ENCODE measurements at regions not wholly inside any gene's neighbourhood (a gene's known extent, or its start where the extent isn't known, plus 50 kb on each side); places are given as distances from the start of the nearest gene placed in this dataset.
"Not testable (repeated sequence)": the region's sequence is repeated elsewhere in the genome, so short reads cannot be mapped to it uniquely, and the experiment has no call there.

GRCh38 chr17:30605523-30605922 lies 128.3 kb downstream of the GOSR1 start:
- intact Hi-C loops (cut with DNase I; ENCODE audit: low total_unique reads), result no loop called here
- Histone ChIP-seq H3K4me1 (peaks cover 4 to 29% (median 7%) of the 10 kb centered on the region in 4 donors), H3K9me3 (no peaks in the 10 kb centered on the region), H3K27ac (no peak overlapping the region), H3K27me3 (no peaks in the 10 kb centered on the region), H3K4me3 (no peak overlapping the region), H3K36me3 (peaks cover 0 to 1% (median 0%) of the 10 kb centered on the region in 4 donors)
- 94 to 98% (median 96%) methylated on average over 4 of the region's 4 CpGs for WGBS, 5 donors
- TF ChIP-seq POLR2A (IDR thresholded peaks at IDR 0.05), result no peak
- TF ChIP-seq EP300 (IDR thresholded peaks at IDR 0.05), result no peak
- no peak for TF ChIP-seq POLR2AphosphoS5 (IDR thresholded peaks at IDR 0.05)
- TF ChIP-seq CTCF (IDR thresholded peaks at IDR 0.05), result no peak
- no peak for DNase-seq

DNA sequence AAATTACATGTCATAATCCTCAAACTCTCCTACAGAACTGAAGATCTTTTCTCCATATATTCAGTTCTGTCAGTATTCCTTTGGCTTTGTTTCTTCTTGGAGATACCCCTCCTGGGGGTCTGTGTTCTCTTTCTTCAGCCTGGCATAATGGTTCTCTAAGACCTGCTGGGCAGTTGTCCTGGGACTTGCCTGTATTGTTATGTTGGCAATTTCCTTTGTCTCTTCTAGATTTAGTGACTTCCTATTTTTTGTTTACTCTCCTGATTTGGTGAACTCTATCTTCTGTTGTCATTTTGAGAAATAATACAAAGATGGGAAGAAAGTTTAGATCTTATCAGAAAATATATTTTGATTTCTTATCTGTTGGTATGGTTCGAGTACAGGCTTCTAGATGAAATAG lies 127.8 kb downstream of the GOSR1 start:
- DNase-seq, result no peak
- 54 to 84% (median 73%) methylated on average over 1 of the region's 1 CpG for WGBS, 5 donors
- no peak overlapping the region for H3K27ac ChIP-seq
- TF ChIP-seq POLR2A (IDR thresholded peaks at IDR 0.05), result no peak
- TF ChIP-seq EP300 (IDR thresholded peaks at IDR 0.05), result no peak
- no peak for TF ChIP-seq POLR2AphosphoS5 (IDR thresholded peaks at IDR 0.05)
- TF ChIP-seq CTCF (IDR thresholded peaks at IDR 0.05), result no peak
- no peaks in the 10 kb centered on the region for H3K9me3 ChIP-seq
- peaks cover 4 to 29% (median 7%) of the 10 kb centered on the region in 4 donors for H3K4me1 ChIP-seq
- no peaks in the 10 kb centered on the region for H3K27me3 ChIP-seq
- no peaks in the 10 kb centered on the region for H3K36me3 ChIP-seq
- intact Hi-C loops (cut with DNase I; ENCODE audit: low total_unique reads), result no loop called here
- no peak overlapping the region for H3K4me3 ChIP-seq

- DNase-seq, result not testable (repeated sequence)
These were observed 125.2 kb downstream of the GOSR1 start for GRCh38 chr17:30602396-30602795.

GRCh38 chr17:30601984-30602383 lies 124.8 kb downstream of the GOSR1 start:
- DNase-seq; H3K27ac ChIP-seq; intact Hi-C loops (cut with DNase I; ENCODE audit: low total_unique reads); H3K27me3 ChIP-seq; H3K9me3 ChIP-seq; H3K36me3 ChIP-seq: not testable (repeated sequence)
- H3K4me1 ChIP-seq, result peaks cover 7 to 40% (median 11%) of the 10 kb centered on the region in 4 donors
- 18 to 30% (median 26%) methylated on average over 7 of the region's 7 CpGs for WGBS, 5 donors
- H3K4me3 ChIP-seq, result peak overlapping the region in 3 of 4 donors; percentile 26 to 79 (median 78)

More at GRCh38 chr17:30602396-30602795, 125.2 kb downstream of the GOSR1 start:
- H3K27ac ChIP-seq; H3K9me3 ChIP-seq; H3K27me3 ChIP-seq; intact Hi-C loops (cut with DNase I; ENCODE audit: low total_unique reads); H3K36me3 ChIP-seq: not testable (repeated sequence)
- H3K4me3 ChIP-seq, result peak overlapping the region in 2 of 4 donors; percentile 26 to 78
- WGBS, 5 donors, result 60 to 88% (median 80%) methylated on average over 1 to 2 of the region's 2 CpGs
- peaks cover 7 to 40% (median 11%) of the 10 kb centered on the region in 4 donors for H3K4me1 ChIP-seq

DNA sequence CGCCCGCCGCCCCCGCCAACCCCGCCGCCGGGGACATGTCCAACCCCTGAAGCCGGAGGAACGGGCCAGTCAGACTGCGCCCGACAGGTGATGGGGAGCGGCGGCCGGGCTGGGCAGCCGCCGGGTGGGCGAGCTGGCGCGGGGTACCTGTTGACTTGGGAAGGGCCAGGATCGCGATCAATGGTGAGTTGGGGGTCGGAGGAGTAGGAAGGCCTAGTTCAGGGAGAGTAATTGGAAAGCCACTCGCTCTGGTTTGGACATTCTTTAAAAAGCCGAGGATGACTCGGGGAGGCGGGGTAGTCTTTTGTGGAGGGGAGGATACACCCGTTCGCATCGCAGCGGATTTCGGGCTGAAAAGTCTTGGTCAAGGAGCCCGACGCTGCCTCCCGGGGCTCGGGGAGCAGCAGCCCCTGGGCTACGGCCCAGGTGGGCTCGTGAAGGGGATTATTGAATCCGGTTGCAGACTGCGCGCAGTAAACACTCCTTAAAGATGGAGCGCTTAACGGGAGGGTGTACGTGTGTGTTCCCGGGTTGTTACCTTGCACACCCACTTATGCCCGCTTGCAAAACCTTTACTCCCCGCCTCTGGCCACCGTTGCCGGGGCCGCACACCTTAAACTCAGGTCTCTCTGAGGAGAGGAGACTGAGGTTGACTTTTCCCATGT lies 123.8 kb downstream of the GOSR1 start:
- no peaks in the 10 kb centered on the region for H3K27me3 ChIP-seq
- WGBS, 5 donors, result 0% methylated on average over 19 to 49 of the region's 49 CpGs
- no peaks in the 10 kb centered on the region for H3K9me3 ChIP-seq
- no peaks in the 10 kb centered on the region for H3K36me3 ChIP-seq
- intact Hi-C loops (cut with DNase I; ENCODE audit: low total_unique reads), result no loop called here
- peak overlapping the region; percentile 91 to 97 (median 97) for H3K27ac ChIP-seq
- peak overlapping the region; percentile 78 to 88 (median 84) for H3K4me3 ChIP-seq
- H3K4me1 ChIP-seq, result peaks cover 7 to 40% (median 11%) of the 10 kb centered on the region in 4 donors
- no peak for TF ChIP-seq POLR2AphosphoS5 (IDR thresholded peaks at IDR 0.05)
- TF ChIP-seq POLR2A (IDR thresholded peaks at IDR 0.05), result no peak
- DNase-seq, result peak in 1 of 2 donors; percentile 63

All from stomach (tissue), 8 donors.